IMR-90 (cell line): ENCODE measurements at regions not wholly inside any gene's neighbourhood (a gene's known extent, or its start where the extent isn't known, plus 50 kb on each side); places are given as distances from the start of the nearest gene placed in this dataset.

Source experiments
- BHLHE40 ChIP-seq: fragments of 150-350 bp; IDR thresholded peaks from 2 replicates; pipeline ENCODE4 v1.6.1; 2016; ENCODE audit warnings: mild to moderate bottlenecking, low read depth, low read length
- CHD1 ChIP-seq: IDR thresholded peaks from 2 replicates; pipeline ENCODE4 v1.6.1; 2012; ENCODE audit warnings: low read depth, low read length, improper control_type of control experiment
- MAFK ChIP-seq: IDR thresholded peaks from 2 replicates; pipeline ENCODE4 v1.6.1; 2012; ENCODE audit warnings: low read depth, low read length, improper control_type of control experiment
- MAZ ChIP-seq: IDR thresholded peaks from 2 replicates; pipeline ENCODE4 v1.6.1; 2012; ENCODE audit warnings: low read depth, mild to moderate bottlenecking, low read length, improper control_type of control experiment, moderate library complexity, borderline replicate concordance
- MXI1 ChIP-seq: IDR thresholded peaks from 2 replicates; pipeline ENCODE4 v1.6.1; 2012; ENCODE audit warnings: low read depth, mild to moderate bottlenecking, low read length, moderate library complexity, borderline replicate concordance
- POLR2A ChIP-seq: IDR thresholded peaks from 2 replicates; pipeline ENCODE4 v1.6.1; 2012; ENCODE audit warnings: mild to moderate bottlenecking, low read depth, low read length
- RAD21 ChIP-seq: IDR thresholded peaks from 2 replicates; pipeline ENCODE4 v1.6.1; 2012; ENCODE audit warnings: low read length, improper control_type of control experiment
- RCOR1 ChIP-seq: IDR thresholded peaks from 2 replicates; pipeline ENCODE4 v1.6.1; 2012; ENCODE audit warnings: mild to moderate bottlenecking, low read length, improper control_type of control experiment; ENCODE audit not compliant: insufficient replicate concordance
- RFX5 ChIP-seq: IDR thresholded peaks from 2 replicates; pipeline ENCODE4 v1.8.0; 2012; ENCODE audit warnings: low read depth, mild to moderate bottlenecking, low read length, moderate library complexity
- TF ChIP-seq, protein P1 (sequence below): conservative IDR thresholded peaks from 2 replicates; pipeline ENCODE4 v1.5.1; 2012; ENCODE audit warnings: mild to moderate bottlenecking, low read depth, low read length, improper control_type of control experiment
- TF ChIP-seq, protein P2 (sequence below): fragments of 150-350 bp; IDR thresholded peaks from 2 replicates; pipeline ENCODE4 v1.6.1; 2017; ENCODE audit warnings: mild to moderate bottlenecking, antibody characterized with exemption, low read length, low read depth

DNA sequence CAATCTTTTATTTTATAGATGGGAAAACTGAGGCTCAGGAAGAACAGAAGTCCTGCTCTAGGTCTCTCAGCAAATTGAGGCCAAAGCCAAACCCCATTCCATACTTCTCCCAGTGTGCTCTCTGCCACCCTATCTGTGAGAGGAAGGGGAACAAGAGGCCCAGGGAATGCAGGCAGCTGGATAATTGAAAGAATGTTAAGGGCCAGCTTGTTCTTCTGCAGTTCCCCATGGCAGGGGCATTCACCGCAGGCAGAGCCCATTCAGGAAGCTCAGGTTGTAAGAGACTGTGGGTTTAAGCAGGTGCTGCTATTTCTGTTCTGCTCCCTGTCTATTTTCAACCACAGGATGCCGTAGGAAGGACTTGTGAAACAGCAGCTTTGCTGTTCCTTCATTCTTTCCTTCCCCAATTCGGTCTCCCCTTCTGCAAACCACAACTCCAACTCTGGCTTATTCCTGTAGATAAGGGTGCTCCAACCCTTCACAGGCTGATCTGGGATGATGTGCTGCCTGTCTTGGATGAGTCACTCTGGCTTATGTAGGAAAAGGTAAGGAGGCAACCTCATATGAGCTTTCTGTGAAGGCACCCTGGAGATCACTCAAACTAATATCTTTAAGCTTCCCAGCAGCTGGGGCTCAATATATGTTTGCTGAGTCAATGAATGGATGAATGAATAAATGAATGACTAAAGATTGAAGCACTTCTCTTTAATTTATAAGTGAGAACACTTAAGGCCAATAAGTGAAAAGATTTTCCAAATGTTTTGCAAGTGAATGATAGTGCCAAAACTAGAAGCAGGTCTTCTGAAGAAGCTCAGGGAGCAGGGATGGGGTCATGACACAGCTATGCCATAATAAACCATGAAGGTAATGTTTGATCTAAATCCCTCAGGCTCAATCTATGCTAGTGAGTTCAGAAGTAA lies 377.6 kb downstream of the BRINP1 start:
- TF ChIP-seq, protein P1, sequence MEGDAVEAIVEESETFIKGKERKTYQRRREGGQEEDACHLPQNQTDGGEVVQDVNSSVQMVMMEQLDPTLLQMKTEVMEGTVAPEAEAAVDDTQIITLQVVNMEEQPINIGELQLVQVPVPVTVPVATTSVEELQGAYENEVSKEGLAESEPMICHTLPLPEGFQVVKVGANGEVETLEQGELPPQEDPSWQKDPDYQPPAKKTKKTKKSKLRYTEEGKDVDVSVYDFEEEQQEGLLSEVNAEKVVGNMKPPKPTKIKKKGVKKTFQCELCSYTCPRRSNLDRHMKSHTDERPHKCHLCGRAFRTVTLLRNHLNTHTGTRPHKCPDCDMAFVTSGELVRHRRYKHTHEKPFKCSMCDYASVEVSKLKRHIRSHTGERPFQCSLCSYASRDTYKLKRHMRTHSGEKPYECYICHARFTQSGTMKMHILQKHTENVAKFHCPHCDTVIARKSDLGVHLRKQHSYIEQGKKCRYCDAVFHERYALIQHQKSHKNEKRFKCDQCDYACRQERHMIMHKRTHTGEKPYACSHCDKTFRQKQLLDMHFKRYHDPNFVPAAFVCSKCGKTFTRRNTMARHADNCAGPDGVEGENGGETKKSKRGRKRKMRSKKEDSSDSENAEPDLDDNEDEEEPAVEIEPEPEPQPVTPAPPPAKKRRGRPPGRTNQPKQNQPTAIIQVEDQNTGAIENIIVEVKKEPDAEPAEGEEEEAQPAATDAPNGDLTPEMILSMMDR: no peak
- no peak for TF ChIP-seq RFX5
- TF ChIP-seq POLR2A: no peak
- no peak for TF ChIP-seq MAZ
- no peak for TF ChIP-seq BHLHE40
- no peak for TF ChIP-seq RAD21
- no peak for TF ChIP-seq RCOR1
- TF ChIP-seq CHD1: no peak
- TF ChIP-seq, protein P2, sequence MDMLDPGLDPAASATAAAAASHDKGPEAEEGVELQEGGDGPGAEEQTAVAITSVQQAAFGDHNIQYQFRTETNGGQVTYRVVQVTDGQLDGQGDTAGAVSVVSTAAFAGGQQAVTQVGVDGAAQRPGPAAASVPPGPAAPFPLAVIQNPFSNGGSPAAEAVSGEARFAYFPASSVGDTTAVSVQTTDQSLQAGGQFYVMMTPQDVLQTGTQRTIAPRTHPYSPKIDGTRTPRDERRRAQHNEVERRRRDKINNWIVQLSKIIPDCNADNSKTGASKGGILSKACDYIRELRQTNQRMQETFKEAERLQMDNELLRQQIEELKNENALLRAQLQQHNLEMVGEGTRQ: no peak
- TF ChIP-seq MXI1: no peak
- no peak for TF ChIP-seq MAFK
